Upper lobe of right lung (tissue), 1 donor: ENCODE measurements at regions not wholly inside any gene's neighbourhood (a gene's known extent, or its start where the extent isn't known, plus 50 kb on each side); places are given as distances from the start of the nearest gene placed in this dataset.

Source experiments
- ATAC-seq: fragments of 200-7000 bp; cut with Tn5 transposase; one replicate; pipeline ENCODE4 v1.9.1; 2020; ENCODE audit warnings: mild to moderate bottlenecking, moderate library complexity
- DNase-seq: peaks from one replicate; pipeline ENCODE4 v3.0.0-alpha.2; 2020
- H3K27ac ChIP-seq: fragments of 200-600 bp; one replicate; pipeline ENCODE4 v1.8.0; 2022
- H3K27me3 ChIP-seq: fragments of 200-600 bp; one replicate; pipeline ENCODE4 v1.8.0; 2022; ENCODE audit warnings: mild to moderate bottlenecking
- H3K36me3 ChIP-seq: fragments of 200-600 bp; one replicate; pipeline ENCODE4 v1.8.0; 2022
- H3K4me1 ChIP-seq: fragments of 200-600 bp; one replicate; pipeline ENCODE4 v1.8.0; 2022
- H3K4me3 ChIP-seq: fragments of 200-600 bp; one replicate; pipeline ENCODE4 v1.8.0; 2022; ENCODE audit warnings: mild to moderate bottlenecking
- H3K9me3 ChIP-seq: fragments of 200-600 bp; one replicate; pipeline ENCODE4 v1.8.0; 2022
- CTCF ChIP-seq: fragments of 200-600 bp; IDR thresholded peaks from one replicate; pipeline ENCODE4 v1.8.0; 2022; ENCODE audit warnings: antibody characterized with exemption
- intact Hi-C: fragments of 100-400 bp; cut with DNase I; formaldehyde crosslinking; loops from one replicate; pipeline ENCODE4 v1.11.0; 2022
- donor health status: DM: no; HTN: yes; CAD: no; lungs with severe emphysema.

GRCh38 chr2:118706844-118707243 lies 140.6 kb downstream of the EN1 start:
- Histone ChIP-seq H3K4me3 (no peak overlapping the region), H3K36me3 (no peaks in the 10 kb centered on the region), H3K4me1 (no peaks in the 10 kb centered on the region), H3K9me3 (no peaks in the 10 kb centered on the region), H3K27me3 (no peaks in the 10 kb centered on the region), H3K27ac (no peak overlapping the region)
- ATAC-seq (no peak), DNase-seq (no peak)
- TF ChIP-seq CTCF = no peak
- intact Hi-C loops = no loop called here

GRCh38 chr2:118706371-118706770 lies 141.1 kb downstream of the EN1 start:
- intact Hi-C loops = no loop called here
- Histone ChIP-seq H3K4me3 (no peak overlapping the region), H3K27me3 (no peaks in the 10 kb centered on the region), H3K4me1 (no peaks in the 10 kb centered on the region), H3K36me3 (no peaks in the 10 kb centered on the region), H3K9me3 (no peaks in the 10 kb centered on the region), H3K27ac (no peak overlapping the region)
- no peak for ATAC-seq
- no peak for TF ChIP-seq CTCF
- DNase-seq = no peak

GRCh38 chr2:118705032-118705431 lies 142.4 kb downstream of the EN1 start:
- no peak for TF ChIP-seq CTCF
- no peaks in the 10 kb centered on the region for H3K36me3 ChIP-seq
- no peak for ATAC-seq
- H3K27ac ChIP-seq = no peak overlapping the region
- no peaks in the 10 kb centered on the region for H3K9me3 ChIP-seq
- H3K4me3 ChIP-seq = no peak overlapping the region
- no peaks in the 10 kb centered on the region for H3K27me3 ChIP-seq
- intact Hi-C loops = no loop called here
- no peak for DNase-seq
- no peaks in the 10 kb centered on the region for H3K4me1 ChIP-seq

- no peak for DNase-seq
- intact Hi-C loops = no loop called here
- no peak for ATAC-seq
Measured at GRCh38 chr2:118699447-118700175, 147.8 kb downstream of the EN1 start.

GRCh38 chr2:118698564-118698963 lies 148.9 kb downstream of the EN1 start:
- no peaks in the 10 kb centered on the region for H3K4me1 ChIP-seq
- DNase-seq = no peak
- ATAC-seq = no peak

More at GRCh38 chr2:118699447-118700175, 147.8 kb downstream of the EN1 start:
- Histone ChIP-seq H3K4me3 (no peak overlapping the region), H3K27ac (no peak overlapping the region), H3K9me3 (no peaks in the 10 kb centered on the region), H3K36me3 (no peaks in the 10 kb centered on the region), H3K27me3 (no peaks in the 10 kb centered on the region), H3K4me1 (no peaks in the 10 kb centered on the region)
- no peak for TF ChIP-seq CTCF

More at GRCh38 chr2:118698564-118698963, 148.9 kb downstream of the EN1 start:
- no peak overlapping the region for H3K27ac ChIP-seq
- intact Hi-C loops = no loop called here
- no peaks in the 10 kb centered on the region for H3K36me3 ChIP-seq
- H3K4me3 ChIP-seq = no peak overlapping the region
- no peak for TF ChIP-seq CTCF
- no peaks in the 10 kb centered on the region for H3K9me3 ChIP-seq
- no peaks in the 10 kb centered on the region for H3K27me3 ChIP-seq
